ENCODE measurements at regions not wholly inside any gene's neighbourhood (a gene's known extent, or its start where the extent isn't known, plus 50 kb on each side); places are given as distances from the start of the nearest gene placed in this dataset.

- H2AFZ ChIP-seq (ENCODE audit: insufficient read depth, low read depth, low read length, poor library complexity, severe bottlenecking): no peak overlapping the region
- H3K27ac Mint-ChIP-seq: no peak overlapping the region
- H3K4me3 Mint-ChIP-seq: no peak overlapping the region
- WGBS (ENCODE audit: insufficient coverage): no CpG with 5 or more reads among the region's 1 CpG
- no peaks in the 10 kb centered on the region for H3K4me1 ChIP-seq (ENCODE audit: control insufficient read depth in 2 of 2, insufficient read depth in 2 of 2, low read length in 2 of 2)
- no peak overlapping the region for H3K27ac ChIP-seq (ENCODE audit: low read length in 2 of 2)
- ChIA-PET CTCF (no interaction called here), POLR2A (no interaction called here)
- no peak overlapping the region for H3K4me3 ChIP-seq (ENCODE audit: control extremely low read depth in 1 of 5, extremely low read depth in 1 of 5, insufficient read depth in 1 of 5, low read depth in 2 of 5, low read length in 4 of 5)
- H3K9me3 Mint-ChIP-seq (ENCODE audit: insufficient read depth): peaks cover 13% of the 10 kb centered on the region
- no peaks in the 10 kb centered on the region for H3K27me3 Mint-ChIP-seq
- no peaks in the 10 kb centered on the region for H4K20me1 ChIP-seq (ENCODE audit: control insufficient read depth, insufficient read depth, low read length, poor library complexity, severe bottlenecking)
- H3K9ac ChIP-seq (ENCODE audit: low read length): no peak overlapping the region
- H3K4me2 ChIP-seq (replicated peaks; ENCODE audit: low read depth, low read length, poor library complexity, severe bottlenecking): no peak overlapping the region
- H3K9me3 ChIP-seq (ENCODE audit: control extremely low read depth in 1 of 3, control insufficient read depth in 2 of 3, insufficient read depth in 1 of 3, low read length in 2 of 3): peaks cover 0 to 4% (median 0%) of the 10 kb centered on the region in 3 donors
- no peaks in the 10 kb centered on the region for H3K4me1 Mint-ChIP-seq
- no peak for TF ChIP-seq CTCF (IDR thresholded peaks at IDR 0.05)
- no peak for TF ChIP-seq EZH2 (IDR thresholded peaks at IDR 0.05; ENCODE audit: borderline replicate concordance, insufficient read depth, low read depth, low read length, poor library complexity, severe bottlenecking)
- DNase-seq (no peak), ATAC-seq (ENCODE audit: low read depth) (no peak)
- no peaks in the 10 kb centered on the region for H3K27me3 ChIP-seq (replicated peaks in 1 of 4; ENCODE audit: control extremely low read depth in 1 of 4, control insufficient read depth in 3 of 4, insufficient read depth in 4 of 4, low read length in 3 of 4)
- intact Hi-C loops (cut with micrococcal nuclease): no loop called here
- no peaks in the 10 kb centered on the region for H3K36me3 ChIP-seq (replicated peaks in 1 of 2; ENCODE audit: control extremely low read depth in 1 of 2, control insufficient read depth in 1 of 2, extremely low read depth in 1 of 2, insufficient read depth in 2 of 2, low read length in 1 of 2)
- H3K79me2 ChIP-seq (ENCODE audit: control insufficient read depth, insufficient read depth, low read length): no peaks in the 10 kb centered on the region
Observed at GRCh38 chr13:83215627-83216026, 666.6 kb downstream of the SLITRK1 start.

- intact Hi-C loops (cut with micrococcal nuclease): no loop called here
- peaks cover 13% of the 10 kb centered on the region for H3K9me3 Mint-ChIP-seq (ENCODE audit: insufficient read depth)
- H3K27ac ChIP-seq (ENCODE audit: low read length in 2 of 2): no peak overlapping the region
- no peaks in the 10 kb centered on the region for H3K79me2 ChIP-seq (ENCODE audit: control insufficient read depth, insufficient read depth, low read length)
- TF ChIP-seq EZH2 (IDR thresholded peaks at IDR 0.05; ENCODE audit: borderline replicate concordance, insufficient read depth, low read depth, low read length, poor library complexity, severe bottlenecking) (no peak), CTCF (IDR thresholded peaks at IDR 0.05) (no peak)
- H3K4me3 Mint-ChIP-seq: no peak overlapping the region
- no peaks in the 10 kb centered on the region for H3K4me1 ChIP-seq (ENCODE audit: control insufficient read depth in 2 of 2, insufficient read depth in 2 of 2, low read length in 2 of 2)
- H3K27ac Mint-ChIP-seq: no peak overlapping the region
- H3K9ac ChIP-seq (ENCODE audit: low read length): no peak overlapping the region
- no CpG with 5 or more reads among the region's 1 CpG for WGBS (ENCODE audit: insufficient coverage)
- H3K27me3 ChIP-seq (replicated peaks in 1 of 4; ENCODE audit: control extremely low read depth in 1 of 4, control insufficient read depth in 3 of 4, insufficient read depth in 4 of 4, low read length in 3 of 4): no peaks in the 10 kb centered on the region
- no peak overlapping the region for H2AFZ ChIP-seq (ENCODE audit: insufficient read depth, low read depth, low read length, poor library complexity, severe bottlenecking)
- H3K9me3 ChIP-seq (ENCODE audit: control extremely low read depth in 1 of 3, control insufficient read depth in 2 of 3, insufficient read depth in 1 of 3, low read length in 2 of 3): peaks cover 0 to 4% (median 0%) of the 10 kb centered on the region in 3 donors
- no peaks in the 10 kb centered on the region for H3K4me1 Mint-ChIP-seq
- no peaks in the 10 kb centered on the region for H3K27me3 Mint-ChIP-seq
- no peak overlapping the region for H3K4me2 ChIP-seq (replicated peaks; ENCODE audit: low read depth, low read length, poor library complexity, severe bottlenecking)
- no peak for DNase-seq
- no peaks in the 10 kb centered on the region for H3K36me3 ChIP-seq (replicated peaks in 1 of 2; ENCODE audit: control extremely low read depth in 1 of 2, control insufficient read depth in 1 of 2, extremely low read depth in 1 of 2, insufficient read depth in 2 of 2, low read length in 1 of 2)
- ChIA-PET POLR2A (no interaction called here), CTCF (no interaction called here)
- no peak overlapping the region for H3K4me3 ChIP-seq (ENCODE audit: control extremely low read depth in 1 of 5, extremely low read depth in 1 of 5, insufficient read depth in 1 of 5, low read depth in 2 of 5, low read length in 4 of 5)
- H4K20me1 ChIP-seq (ENCODE audit: control insufficient read depth, insufficient read depth, low read length, poor library complexity, severe bottlenecking): no peaks in the 10 kb centered on the region
- no peak for ATAC-seq (ENCODE audit: low read depth)
Observed at GRCh38 chr13:83214452-83214851, 667.8 kb downstream of the SLITRK1 start.
